RWPE1 (cell line): ENCODE measurements at regions not wholly inside any gene's neighbourhood (a gene's known extent, or its start where the extent isn't known, plus 50 kb on each side); places are given as distances from the start of the nearest gene placed in this dataset.
A peak's percentile ranks its signal among the peaks of the same experiment; 100 is the strongest.

ENCODE experiments used
- CTCF ChIA-PET: fragments of 350-600 bp; sonication (Branson Sonifier 250); formaldehyde crosslinking; extraction: SDS; loops from one replicate; lab custom pipeline; 2021; lab: Yijun Ruan, JAX
- POLR2A ChIA-PET: fragments of 400-600 bp; formaldehyde crosslinking; extraction: SDS; loops from one replicate; lab custom pipeline; 2020; ENCODE audit warnings: antibody characterized with exemption; ENCODE audit not compliant: low non-redundant PET; lab: Yijun Ruan, JAX
- DNase-seq: peaks from one replicate; pipeline ENCODE4 v3.0.0; 2012; ENCODE audit warnings: low spot score
- H3K27ac ChIP-seq: fragments of 450-650 bp; 2 replicates; pipeline ENCODE4 v1.5.1; 2017
- TF ChIP-seq, protein P1 (sequence below): fragments of 450-650 bp; conservative IDR thresholded peaks from 2 replicates; pipeline ENCODE4 v1.5.1; 2017; ENCODE audit warnings: low read depth, mild to moderate bottlenecking

DNA sequence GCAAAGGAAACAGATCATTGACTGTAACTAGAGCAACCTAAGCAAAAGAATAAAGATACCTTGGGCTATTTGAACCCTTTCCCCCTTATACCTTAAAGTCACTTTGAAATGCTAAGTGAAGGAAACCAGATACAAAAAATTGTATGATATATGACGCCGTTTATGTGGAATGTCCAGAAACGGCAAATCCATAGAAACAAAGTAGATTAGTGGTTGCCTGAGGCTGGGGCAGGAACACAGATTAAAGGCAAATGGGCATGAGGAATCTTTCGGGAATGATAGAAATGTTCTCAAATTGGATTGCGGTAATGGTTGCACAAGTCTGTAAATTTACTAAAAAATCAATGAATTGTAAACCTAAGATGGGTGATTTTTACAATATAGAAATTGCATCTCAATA, 160.1 kb upstream of the CCDC54 start:
- peak overlapping the region; percentile 98 for H3K27ac ChIP-seq
- CTCF ChIA-PET = interaction anchor here (0.8 kb wide), 1 partner anchor 9 kb away, joined by 3 read pairs; no protein-coding TSS in a partner anchor
- POLR2A ChIA-PET = no interaction called here
- TF ChIP-seq, protein P1, sequence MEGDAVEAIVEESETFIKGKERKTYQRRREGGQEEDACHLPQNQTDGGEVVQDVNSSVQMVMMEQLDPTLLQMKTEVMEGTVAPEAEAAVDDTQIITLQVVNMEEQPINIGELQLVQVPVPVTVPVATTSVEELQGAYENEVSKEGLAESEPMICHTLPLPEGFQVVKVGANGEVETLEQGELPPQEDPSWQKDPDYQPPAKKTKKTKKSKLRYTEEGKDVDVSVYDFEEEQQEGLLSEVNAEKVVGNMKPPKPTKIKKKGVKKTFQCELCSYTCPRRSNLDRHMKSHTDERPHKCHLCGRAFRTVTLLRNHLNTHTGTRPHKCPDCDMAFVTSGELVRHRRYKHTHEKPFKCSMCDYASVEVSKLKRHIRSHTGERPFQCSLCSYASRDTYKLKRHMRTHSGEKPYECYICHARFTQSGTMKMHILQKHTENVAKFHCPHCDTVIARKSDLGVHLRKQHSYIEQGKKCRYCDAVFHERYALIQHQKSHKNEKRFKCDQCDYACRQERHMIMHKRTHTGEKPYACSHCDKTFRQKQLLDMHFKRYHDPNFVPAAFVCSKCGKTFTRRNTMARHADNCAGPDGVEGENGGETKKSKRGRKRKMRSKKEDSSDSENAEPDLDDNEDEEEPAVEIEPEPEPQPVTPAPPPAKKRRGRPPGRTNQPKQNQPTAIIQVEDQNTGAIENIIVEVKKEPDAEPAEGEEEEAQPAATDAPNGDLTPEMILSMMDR = no peak
- DNase-seq = peak; percentile 72

DNA sequence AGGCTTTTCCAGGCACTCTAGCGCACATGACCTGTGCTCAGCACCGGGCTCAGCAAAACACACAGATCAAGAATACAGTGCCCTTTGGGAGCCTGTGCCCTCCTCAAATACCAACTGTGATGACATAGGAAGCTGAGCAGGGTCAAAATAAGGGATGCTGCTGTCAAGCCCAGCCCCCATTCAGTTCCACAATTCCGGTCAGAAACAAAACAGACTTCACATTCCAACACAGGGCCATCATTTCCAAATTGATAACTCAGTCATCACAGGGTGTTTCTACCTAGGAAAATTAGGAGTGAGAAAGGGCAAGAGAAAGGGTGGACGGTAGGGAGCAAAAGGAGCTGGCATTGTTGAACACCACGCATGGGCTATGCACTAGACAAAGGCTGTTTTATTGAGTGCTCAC, 158.4 kb upstream of the CCDC54 start:
- DNase-seq = no peak
- ChIA-PET CTCF (no interaction called here), POLR2A (no interaction called here)
- H3K27ac ChIP-seq = peak overlapping the region; percentile 29; the same call in 1 of the 2 replicates
- TF ChIP-seq, protein P1 = no peak

DNA sequence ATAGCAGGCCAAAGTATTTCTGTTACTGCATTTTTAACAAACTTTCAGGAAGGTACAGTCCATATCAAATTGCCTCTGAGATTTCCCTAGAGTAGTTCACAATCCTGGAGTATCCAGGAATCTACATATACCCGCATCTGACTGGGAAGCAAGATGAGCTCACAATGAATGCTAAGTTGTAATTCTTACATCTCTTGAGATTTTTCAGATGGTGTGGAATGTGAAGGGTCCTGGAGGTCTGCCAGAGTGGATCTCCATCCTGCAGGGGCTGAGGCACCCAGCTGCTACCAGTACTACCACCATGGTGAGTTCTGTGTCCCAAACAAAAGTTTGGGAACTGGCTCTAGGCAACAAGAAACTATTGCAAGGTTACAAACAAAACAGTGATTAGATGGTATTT, 156.7 kb upstream of the CCDC54 start:
- TF ChIP-seq, protein P1 = no peak
- H3K27ac ChIP-seq = no peak overlapping the region
- CTCF ChIA-PET = no interaction called here
- POLR2A ChIA-PET = no interaction called here
- no peak for DNase-seq

DNA sequence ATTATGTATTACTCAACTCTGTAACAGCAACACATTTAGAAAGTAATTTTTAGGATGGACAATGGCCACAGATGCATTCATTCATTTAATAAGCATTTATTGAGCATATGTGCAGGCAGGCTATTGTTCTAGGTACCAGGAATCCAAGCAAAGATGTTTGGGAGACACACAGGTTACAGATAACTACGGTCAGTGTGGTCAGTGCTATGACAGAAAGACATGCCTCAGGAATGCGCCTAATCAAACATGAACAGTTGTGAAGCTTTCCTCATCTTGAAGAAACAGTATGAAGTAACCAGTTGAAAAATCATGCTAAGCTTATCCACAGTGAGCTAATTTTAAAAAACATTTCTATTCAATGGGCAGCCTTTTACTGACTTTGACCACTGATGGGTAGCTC, 155.4 kb upstream of the CCDC54 start:
- TF ChIP-seq, protein P1 = no peak
- H3K27ac ChIP-seq = no peak overlapping the region
- DNase-seq = no peak
- POLR2A ChIA-PET = no interaction called here
- CTCF ChIA-PET = no interaction called here

DNA sequence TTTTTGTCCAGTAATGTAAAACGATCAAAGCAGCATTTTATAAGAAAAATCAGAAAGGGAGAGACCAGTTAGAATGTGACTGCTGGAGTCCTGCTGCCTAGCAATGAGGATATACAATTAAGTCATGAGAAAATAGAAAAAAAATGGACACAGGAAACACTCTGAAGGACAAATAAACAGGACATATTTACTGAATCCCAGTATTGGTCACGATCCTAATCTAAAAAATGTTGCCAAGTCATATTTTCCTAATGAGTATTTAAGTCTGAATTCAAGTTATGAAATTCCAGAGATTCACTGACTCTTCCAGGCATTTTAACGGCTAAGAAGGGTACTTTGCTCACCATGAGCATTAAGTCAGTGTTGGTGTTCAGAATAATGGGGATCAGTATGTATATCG, 154.3 kb upstream of the CCDC54 start:
- TF ChIP-seq, protein P1 = no peak
- CTCF ChIA-PET = interaction anchor here (0.8 to 1.1 kb wide), 2 partner anchors 10 to 12 kb away, joined by 3 read pairs; no protein-coding TSS in a partner anchor
- no peak overlapping the region for H3K27ac ChIP-seq
- DNase-seq = no peak
- POLR2A ChIA-PET = no interaction called here

DNA sequence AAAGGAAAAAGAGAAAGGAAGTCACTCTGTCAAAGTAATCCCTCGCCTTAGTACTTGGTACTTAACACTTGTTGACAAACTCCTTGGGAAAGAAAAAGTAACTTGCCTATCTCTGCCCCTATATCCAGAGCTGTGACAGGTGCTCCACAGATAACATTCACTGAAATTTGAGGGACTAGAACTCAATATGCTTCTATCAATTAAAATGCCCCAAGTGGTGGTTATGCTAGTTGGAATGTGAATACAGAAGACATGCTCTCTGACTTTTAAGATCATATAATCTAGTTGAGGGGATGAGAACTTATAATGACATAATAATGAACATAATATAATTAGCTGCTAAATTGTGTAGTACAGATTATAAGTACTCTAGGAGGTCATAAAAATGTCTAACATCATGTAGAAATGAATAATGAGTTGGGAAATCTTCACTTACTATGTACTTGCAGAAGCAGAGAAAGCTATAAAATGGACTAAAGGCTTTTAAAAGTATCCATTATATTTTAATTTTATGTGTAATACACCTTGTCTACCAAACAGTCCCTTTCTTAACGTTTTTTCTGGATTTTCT, 153.1 kb upstream of the CCDC54 start:
- TF ChIP-seq, protein P1 = no peak
- POLR2A ChIA-PET = no interaction called here
- DNase-seq = no peak
- H3K27ac ChIP-seq = no peak overlapping the region
- CTCF ChIA-PET = no interaction called here
